ENCODE measurements at regions not wholly inside any gene's neighbourhood (a gene's known extent, or its start where the extent isn't known, plus 50 kb on each side); places are given as distances from the start of the nearest gene placed in this dataset.
A peak's percentile ranks its signal among the peaks of the same experiment; 100 is the strongest.

GRCh38 chr14:27372771-27373170 lies 774.9 kb upstream of the NOVA1 start:
- no peaks in the 10 kb centered on the region for H3K27me3 ChIP-seq
- H3K36me3 ChIP-seq, result no peaks in the 10 kb centered on the region
- no peak overlapping the region for H3K4me3 ChIP-seq
- H3K9me3 ChIP-seq, result no peaks in the 10 kb centered on the region
- DNase-seq, result no peak

DNA sequence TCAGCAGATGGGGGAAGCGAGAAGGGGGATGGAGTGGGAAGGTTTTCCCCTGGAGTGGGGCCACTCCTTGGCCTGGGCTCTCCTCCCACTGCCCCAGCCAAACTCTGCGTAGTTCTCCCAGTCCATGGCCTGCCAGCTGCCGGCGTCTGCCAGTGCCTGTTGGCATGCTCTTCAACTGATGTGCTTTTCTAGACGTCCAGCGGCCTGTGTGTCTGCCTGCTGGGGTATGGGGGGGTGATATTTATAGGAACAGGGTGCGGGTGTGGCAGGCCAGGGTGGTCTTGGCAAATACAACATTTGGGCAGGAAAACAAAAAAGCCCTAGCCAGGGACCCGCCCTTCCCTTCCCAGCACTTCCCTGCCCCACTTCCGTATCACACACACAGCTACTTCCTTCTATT lies 786.3 kb upstream of the NOVA1 start:
- Histone ChIP-seq H3K36me3 (no peaks in the 10 kb centered on the region), H3K27me3 (no peaks in the 10 kb centered on the region), H3K4me3 (no peak overlapping the region), H3K9me3 (no peaks in the 10 kb centered on the region)
- peak; percentile 23 for DNase-seq

DNA sequence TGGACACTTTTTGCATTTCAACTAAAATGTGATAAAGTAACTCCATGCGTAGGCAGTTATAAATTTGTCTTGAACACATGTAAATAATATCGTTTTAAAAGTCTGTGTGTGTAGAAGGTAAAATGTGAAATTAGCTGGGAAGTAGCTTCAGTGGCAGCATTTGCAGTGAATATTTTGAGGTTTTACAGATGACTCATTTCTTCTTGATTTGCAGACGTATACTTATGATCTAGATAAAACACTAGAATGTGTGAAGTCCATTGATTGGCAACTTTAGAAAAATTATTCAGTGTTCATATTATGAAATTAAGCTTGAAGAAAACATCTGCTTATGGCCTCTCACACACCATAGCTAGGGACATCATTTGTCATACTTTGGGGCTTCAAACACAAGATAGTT lies 788.6 kb upstream of the NOVA1 start:
- Histone ChIP-seq H3K36me3 (no peaks in the 10 kb centered on the region), H3K4me3 (no peak overlapping the region), H3K27me3 (no peaks in the 10 kb centered on the region), H3K9me3 (no peaks in the 10 kb centered on the region)
- DNase-seq, result no peak

DNA sequence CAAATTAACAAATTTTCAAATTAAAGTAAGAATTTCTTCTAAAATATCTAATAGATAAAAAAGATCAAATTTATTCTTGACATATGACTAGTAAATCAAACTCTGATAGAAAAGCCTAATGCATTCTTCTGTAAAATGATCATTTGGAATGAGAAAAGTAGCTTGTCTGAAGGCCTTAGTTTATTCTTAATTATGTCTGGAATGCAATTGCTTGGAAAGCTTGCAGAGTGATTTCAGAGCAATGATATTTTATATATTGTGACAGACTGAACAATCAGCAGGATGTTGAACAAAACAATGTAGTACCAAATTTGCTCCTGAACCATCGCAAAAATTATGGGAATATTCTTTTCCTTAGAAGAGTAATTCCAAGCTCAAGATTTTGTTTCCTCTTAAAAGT lies 789.6 kb upstream of the NOVA1 start:
- Histone ChIP-seq H3K36me3 (no peaks in the 10 kb centered on the region), H3K9me3 (no peaks in the 10 kb centered on the region), H3K27me3 (no peaks in the 10 kb centered on the region), H3K4me3 (no peak overlapping the region)
- DNase-seq, result no peak

DNA sequence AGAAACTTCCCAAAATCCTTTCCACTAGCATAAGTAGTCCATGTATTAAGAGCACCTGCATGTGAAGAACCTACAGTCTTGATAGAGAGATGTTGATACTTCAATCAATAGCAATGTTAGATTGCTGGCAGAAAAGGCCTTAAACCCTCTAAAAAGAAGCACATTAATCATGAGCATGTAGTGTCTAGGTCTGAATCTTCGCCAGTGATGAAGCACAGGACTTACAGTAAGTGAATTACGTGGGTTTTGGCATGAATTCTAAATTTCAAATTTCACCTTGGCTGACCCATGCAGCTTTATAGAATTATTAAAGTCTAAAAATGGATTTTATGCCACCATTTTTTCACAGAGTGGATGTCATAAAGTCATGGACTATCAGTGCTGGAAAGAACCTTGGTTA lies 791.6 kb upstream of the NOVA1 start:
- Histone ChIP-seq H3K4me3 (no peak overlapping the region), H3K27me3 (no peaks in the 10 kb centered on the region), H3K9me3 (no peaks in the 10 kb centered on the region), H3K36me3 (no peaks in the 10 kb centered on the region)
- no peak for DNase-seq

DNA sequence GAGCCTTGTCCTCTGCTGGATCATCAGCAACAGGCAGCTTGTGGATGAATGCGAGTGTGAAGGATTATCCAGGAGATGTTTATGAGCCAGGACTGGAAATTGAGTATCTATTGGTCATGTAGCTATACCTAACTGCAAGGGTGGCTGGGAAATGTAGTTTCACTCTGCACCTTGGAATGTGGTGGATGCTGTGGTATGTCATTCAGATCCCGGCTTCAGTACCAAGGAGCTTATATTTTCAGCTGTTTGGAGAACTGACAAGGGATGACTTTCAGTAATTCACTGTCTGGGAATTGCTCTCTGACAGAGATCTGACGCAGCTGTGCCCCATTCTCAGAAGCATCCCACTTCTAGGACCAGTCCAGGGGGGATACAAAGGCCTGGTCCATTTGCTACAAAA lies 792.3 kb upstream of the NOVA1 start:
- no peak for DNase-seq
- Histone ChIP-seq H3K9me3 (no peaks in the 10 kb centered on the region), H3K27me3 (no peaks in the 10 kb centered on the region), H3K4me3 (no peak overlapping the region), H3K36me3 (no peaks in the 10 kb centered on the region)

DNA sequence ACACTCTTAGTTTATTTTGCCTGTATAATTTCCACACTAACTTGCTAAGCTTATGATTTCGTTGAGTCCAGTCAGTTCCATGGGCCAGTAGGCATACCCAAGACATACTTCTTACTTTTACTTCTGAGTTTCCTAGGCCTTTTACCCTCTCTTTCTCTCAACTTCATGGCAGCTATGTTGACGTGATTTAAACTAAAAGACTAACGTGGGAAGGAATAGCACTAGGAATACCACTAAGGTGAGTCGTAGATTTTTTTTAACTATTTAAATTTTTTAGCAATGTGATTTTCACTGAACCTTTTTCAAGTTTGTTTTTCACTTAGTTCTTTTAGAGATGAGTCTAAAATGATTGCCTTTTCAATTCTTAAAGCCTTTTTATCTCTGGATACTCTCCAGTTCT lies 793.5 kb upstream of the NOVA1 start:
- Histone ChIP-seq H3K9me3 (no peaks in the 10 kb centered on the region), H3K27me3 (no peaks in the 10 kb centered on the region), H3K36me3 (no peaks in the 10 kb centered on the region), H3K4me3 (no peak overlapping the region)
- no peak for DNase-seq

DNA sequence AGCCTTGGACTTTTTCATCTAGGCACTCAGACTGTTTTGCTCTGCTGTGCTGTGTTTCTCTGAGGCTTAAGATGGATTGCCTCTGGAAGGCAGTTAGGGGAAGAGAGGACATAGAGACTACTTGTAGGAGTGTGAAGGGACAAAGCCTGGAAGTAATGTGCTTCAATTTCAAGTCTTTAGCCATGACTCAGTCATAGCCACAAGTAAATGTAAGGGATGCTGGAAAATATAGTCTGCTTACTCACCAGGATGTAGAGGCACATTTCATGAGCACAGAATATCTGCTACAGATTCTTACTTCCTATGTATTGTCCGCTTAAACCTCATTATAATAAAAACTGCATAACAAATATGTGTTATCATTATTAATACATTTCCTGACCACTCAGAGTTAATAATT lies 794.3 kb upstream of the NOVA1 start:
- Histone ChIP-seq H3K27me3 (no peaks in the 10 kb centered on the region), H3K9me3 (no peaks in the 10 kb centered on the region), H3K36me3 (no peaks in the 10 kb centered on the region), H3K4me3 (no peak overlapping the region)
- DNase-seq, result no peak

GRCh38 chr14:27409944-27410343 lies 812.1 kb upstream of the NOVA1 start:
- Histone ChIP-seq H3K9me3 (no peaks in the 10 kb centered on the region), H3K36me3 (no peaks in the 10 kb centered on the region), H3K27me3 (no peaks in the 10 kb centered on the region), H3K4me3 (no peak overlapping the region)
- no peak for DNase-seq

- Histone ChIP-seq H3K9me3 (no peaks in the 10 kb centered on the region), H3K4me3 (no peak overlapping the region), H3K27me3 (no peaks in the 10 kb centered on the region), H3K36me3 (no peaks in the 10 kb centered on the region)
- DNase-seq, result peak; percentile 5
Observed at GRCh38 chr14:27410981-27411380, 813.1 kb upstream of the NOVA1 start.

DNA sequence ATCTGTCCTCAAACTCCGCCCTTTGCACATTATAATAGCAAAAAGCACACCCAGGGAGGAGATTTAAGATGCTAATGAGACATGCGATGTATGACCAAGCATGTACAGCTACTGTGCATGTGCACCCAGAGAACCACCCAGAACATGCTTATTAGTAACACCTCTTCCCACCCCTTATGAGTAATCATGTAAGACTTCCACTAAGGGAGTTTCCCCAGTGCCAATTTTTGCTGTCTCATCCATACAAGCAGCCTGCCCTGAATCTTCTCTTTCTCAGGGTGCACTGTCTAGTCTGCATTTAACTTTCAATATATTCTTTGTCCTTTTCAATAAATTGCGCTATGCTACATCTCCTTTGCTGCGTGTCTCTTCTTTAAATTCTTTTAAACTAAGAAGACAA lies 830.0 kb upstream of the NOVA1 start:
- Histone ChIP-seq H3K27me3 (no peaks in the 10 kb centered on the region), H3K36me3 (no peaks in the 10 kb centered on the region), H3K4me3 (no peak overlapping the region), H3K9me3 (no peaks in the 10 kb centered on the region)
- DNase-seq, result peak; percentile 18

- DNase-seq, result no peak
- Histone ChIP-seq H3K27me3 (no peaks in the 10 kb centered on the region), H3K36me3 (no peaks in the 10 kb centered on the region), H3K4me3 (no peak overlapping the region), H3K9me3 (no peaks in the 10 kb centered on the region)
Observed at GRCh38 chr14:27435923-27436670, 838.3 kb upstream of the NOVA1 start.

DNA sequence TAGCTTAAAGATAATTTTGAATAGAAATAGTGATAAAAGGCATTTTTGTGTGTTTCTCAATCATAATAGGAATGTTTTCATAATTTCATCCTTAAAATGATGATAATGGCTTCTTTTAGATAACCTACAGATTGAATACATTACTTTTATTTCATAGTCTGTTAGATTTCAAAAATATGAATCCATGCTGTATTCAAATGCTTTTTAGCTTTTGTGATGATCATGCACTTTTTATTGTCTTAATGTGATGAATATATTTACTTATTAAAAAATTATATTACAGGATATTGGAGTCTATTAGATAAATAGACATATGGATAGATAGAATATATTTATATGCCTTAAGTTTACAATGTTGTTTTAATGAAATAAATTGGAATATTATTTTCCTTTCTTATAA lies 886.8 kb upstream of the NOVA1 start:
- Histone ChIP-seq H3K27me3 (no peaks in the 10 kb centered on the region), H3K36me3 (no peaks in the 10 kb centered on the region), H3K4me3 (no peak overlapping the region), H3K9me3 (no peaks in the 10 kb centered on the region)
- no peak for DNase-seq

DNA sequence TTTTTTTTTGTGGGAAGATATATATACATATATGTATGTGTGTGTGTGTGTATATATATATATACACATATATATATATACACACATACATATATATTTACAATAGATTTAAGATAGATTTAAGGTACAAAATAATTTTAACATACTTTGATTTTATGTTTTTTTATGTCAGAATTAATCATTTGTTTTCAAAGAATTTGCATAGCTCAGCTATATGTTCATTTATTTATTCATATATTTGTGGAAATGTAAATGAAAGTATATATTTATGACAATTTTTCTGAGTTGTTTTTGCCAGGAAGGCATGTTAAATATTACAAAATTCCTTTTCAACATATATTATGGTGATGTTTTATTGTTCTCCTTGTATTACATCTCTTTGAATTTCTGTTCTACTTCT lies 887.4 kb upstream of the NOVA1 start:
- Histone ChIP-seq H3K27me3 (no peaks in the 10 kb centered on the region), H3K9me3 (no peaks in the 10 kb centered on the region), H3K4me3 (no peak overlapping the region), H3K36me3 (no peaks in the 10 kb centered on the region)
- no peak for DNase-seq

DNA sequence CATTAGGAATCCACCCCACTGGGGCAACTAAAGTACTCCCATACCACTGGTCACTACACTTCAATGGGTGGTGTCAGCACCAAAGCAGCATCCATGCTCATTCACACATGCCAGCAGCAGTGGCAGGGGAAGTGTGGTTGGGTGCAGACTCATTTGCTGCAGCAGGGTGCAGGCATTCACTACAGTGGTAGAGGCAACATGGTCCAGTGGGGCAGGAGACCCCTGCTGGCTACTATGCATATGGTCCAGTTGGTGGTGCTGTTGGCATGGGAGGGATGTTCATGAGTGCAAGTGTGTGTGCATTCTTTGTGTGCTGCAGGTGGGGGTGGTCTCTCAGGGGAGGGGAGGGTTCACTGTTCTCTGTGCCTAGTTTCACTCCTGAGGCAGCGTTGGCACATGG lies 908.4 kb upstream of the NOVA1 start:
- no peaks in the 10 kb centered on the region; the same call in 1 of the 2 replicates for H3K9me3 ChIP-seq
- no peaks in the 10 kb centered on the region for H3K36me3 ChIP-seq
- no peaks in the 10 kb centered on the region for H3K27me3 ChIP-seq
- DNase-seq, result no peak
- H3K4me3 ChIP-seq, result no peak overlapping the region

DNA sequence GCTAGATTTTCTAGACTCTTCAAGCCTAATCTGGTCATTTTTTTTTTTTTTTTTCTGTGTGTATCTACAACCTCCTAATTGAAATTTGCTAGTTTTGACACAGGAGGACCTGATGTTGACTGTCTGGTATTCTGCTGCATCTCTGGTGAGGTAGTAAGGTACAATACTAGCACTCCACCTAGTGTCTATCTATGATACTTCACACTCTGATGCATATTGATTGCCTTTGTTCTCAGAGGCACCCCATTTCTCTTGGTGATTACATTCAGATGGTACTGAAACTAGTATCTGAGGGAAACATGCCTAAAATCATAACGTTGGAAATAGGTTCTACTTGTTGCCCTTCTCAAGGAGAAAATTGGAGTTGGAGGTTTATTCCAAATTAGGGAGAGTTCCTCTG lies 930.5 kb upstream of the NOVA1 start:
- no peak for DNase-seq
- no peak overlapping the region for H3K4me3 ChIP-seq
- H3K36me3 ChIP-seq, result no peaks in the 10 kb centered on the region
- H3K27me3 ChIP-seq, result no peaks in the 10 kb centered on the region
- no peaks in the 10 kb centered on the region for H3K9me3 ChIP-seq

DNA sequence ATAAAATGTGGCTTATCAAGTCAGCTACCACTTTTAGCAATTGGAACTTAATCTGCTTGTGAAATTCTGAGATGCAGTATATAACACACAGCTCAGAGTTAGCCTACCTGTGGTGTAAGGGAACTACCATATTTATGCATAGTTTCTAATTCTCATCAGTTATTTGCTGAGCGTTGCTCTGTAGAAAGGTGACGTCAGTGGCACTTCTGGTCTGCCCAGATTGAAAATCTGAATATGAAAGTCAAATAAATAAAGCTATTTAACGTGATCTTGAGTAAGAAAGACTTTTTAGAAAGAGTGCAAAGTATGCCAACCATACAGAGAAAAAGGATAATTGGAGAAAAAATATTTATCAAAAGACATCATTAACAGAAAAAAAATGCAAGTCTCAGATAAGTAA lies 938.9 kb upstream of the NOVA1 start:
- H3K4me3 ChIP-seq, result no peak overlapping the region
- no peak for DNase-seq

GRCh38 chr14:27546111-27546510 lies 948.3 kb upstream of the NOVA1 start:
- H3K36me3 ChIP-seq, result no peaks in the 10 kb centered on the region
- no peaks in the 10 kb centered on the region for H3K27me3 ChIP-seq
- H3K9me3 ChIP-seq, result no peaks in the 10 kb centered on the region
- no peak for DNase-seq
- no peak overlapping the region for H3K4me3 ChIP-seq

More for the DNA sequence above, 938.9 kb upstream of the NOVA1 start:
- no peaks in the 10 kb centered on the region for H3K27me3 ChIP-seq
- no peaks in the 10 kb centered on the region for H3K36me3 ChIP-seq
- H3K9me3 ChIP-seq, result no peaks in the 10 kb centered on the region

DNA sequence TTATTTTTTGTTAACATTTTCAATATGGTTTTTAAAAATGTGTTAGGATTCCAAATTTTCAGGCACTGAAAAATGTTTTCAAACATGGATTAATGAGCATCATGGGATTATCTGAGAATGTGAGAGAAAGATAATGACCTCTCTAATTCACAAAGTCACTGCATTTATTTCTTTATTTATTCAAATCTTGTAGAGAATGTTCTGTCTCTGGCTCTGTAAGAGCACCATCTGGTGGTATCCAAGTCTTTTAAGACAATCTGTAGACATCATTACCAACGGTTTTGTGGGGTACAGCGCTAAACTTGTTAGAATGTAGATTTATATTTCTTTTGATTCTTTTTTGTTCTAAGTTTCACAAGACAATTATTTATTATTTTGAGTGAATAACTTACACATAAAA lies 956.0 kb upstream of the NOVA1 start:
- DNase-seq, result no peak
- no peaks in the 10 kb centered on the region for H3K36me3 ChIP-seq
- H3K9me3 ChIP-seq, result no peaks in the 10 kb centered on the region
- H3K4me3 ChIP-seq, result no peak overlapping the region
- H3K27me3 ChIP-seq, result no peaks in the 10 kb centered on the region

Measured in MG63 (cell line).